Testis (tissue), 2 donors: ENCODE measurements at regions not wholly inside any gene's neighbourhood (a gene's known extent, or its start where the extent isn't known, plus 50 kb on each side); places are given as distances from the start of the nearest gene placed in this dataset.

ENCODE experiments used
- DNase-seq: peaks from one replicate; pipeline ENCODE4 v3.0.0-alpha.2; 2019
- H3K27ac ChIP-seq, 2 donors: fragments of 200-600 bp; sonication (generic); one replicate each; pipeline ENCODE4 v1.5.1; 2019
- H3K27me3 ChIP-seq: fragments of 200-600 bp; sonication (generic); one replicate; pipeline ENCODE4 v1.5.1; 2019
- H3K36me3 ChIP-seq: fragments of 200-600 bp; sonication (generic); one replicate; pipeline ENCODE4 v1.5.1; 2017; ENCODE audit warnings: low read depth; ENCODE audit errors: missing control alignments
- H3K4me1 ChIP-seq: fragments of 200-600 bp; sonication (generic); one replicate; pipeline ENCODE4 v1.5.1; 2019
- H3K4me3 ChIP-seq, 2 donors: fragments of 200-600 bp; sonication (generic); one replicate each; pipeline ENCODE4 v1.5.1; 2017 to 2019
- H3K9me3 ChIP-seq: fragments of 200-600 bp; sonication (generic); one replicate; pipeline ENCODE4 v1.5.1; 2017
- POLR2A ChIP-seq: fragments of 450-650 bp; IDR thresholded peaks from one replicate; pipeline ENCODE4 v1.6.1; 2017; ENCODE audit warnings: antibody characterized with exemption, mild to moderate bottlenecking, moderate library complexity
- WGBS, 2 donors: methylation state at CpG; one replicate each; pipeline ENCODE4 v1.1.5; 2018; 5-methylcytosine and 5-hydroxymethylcytosine counted together
- intact Hi-C: fragments of 100-400 bp; cut with DNase I; formaldehyde crosslinking; loops from one replicate; pipeline ENCODE4 v1.15.1; 2023; ENCODE audit warnings: low total_unique reads
- TF ChIP-seq, protein P1 (sequence below), 3 experiments: fragments of 450-650 bp in 2 of 3; fragments of 200-600 bp in 1 of 3; sonication (generic) in 1 of 3; IDR thresholded peaks; one replicate each; pipeline ENCODE4 v1.5.1; 2016 to 2019; ENCODE audit warnings: antibody characterized with exemption in 3 of 3, mild to moderate bottlenecking in 2 of 3, moderate library complexity in 1 of 3

DNA sequence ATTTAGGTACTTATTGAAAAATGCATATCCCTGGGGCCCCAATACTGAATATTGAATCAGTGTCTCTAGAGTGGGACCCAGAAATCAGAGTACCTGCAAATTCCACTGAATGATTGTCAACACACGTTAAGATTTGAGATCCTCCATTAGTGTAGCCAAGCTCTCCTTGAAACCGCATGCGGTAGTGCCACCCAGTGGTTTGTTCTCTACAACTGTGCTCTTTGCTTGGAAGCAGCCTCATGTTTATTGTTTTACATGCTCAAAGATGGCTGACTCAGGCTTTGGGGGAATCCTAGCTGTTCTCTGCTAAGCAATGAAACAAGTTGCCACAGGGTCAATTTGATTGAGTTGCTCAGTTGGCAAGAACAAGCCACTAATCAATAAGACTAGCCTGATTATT lies 340.2 kb upstream of the CELF2 start:
- intact Hi-C loops = no loop called here
- peak; percentile 83 for DNase-seq
- Histone ChIP-seq H3K9me3 (no peaks in the 10 kb centered on the region), H3K4me1 (no peaks in the 10 kb centered on the region), H3K27me3 (no peaks in the 10 kb centered on the region), H3K36me3 (no peaks in the 10 kb centered on the region), H3K4me3 (no peak overlapping the region), H3K27ac (no peak overlapping the region)
- WGBS, 2 donors = 63 to 66% methylated on average over 3 of the region's 3 CpGs
- no peak for TF ChIP-seq POLR2A
- TF ChIP-seq, protein P1, sequence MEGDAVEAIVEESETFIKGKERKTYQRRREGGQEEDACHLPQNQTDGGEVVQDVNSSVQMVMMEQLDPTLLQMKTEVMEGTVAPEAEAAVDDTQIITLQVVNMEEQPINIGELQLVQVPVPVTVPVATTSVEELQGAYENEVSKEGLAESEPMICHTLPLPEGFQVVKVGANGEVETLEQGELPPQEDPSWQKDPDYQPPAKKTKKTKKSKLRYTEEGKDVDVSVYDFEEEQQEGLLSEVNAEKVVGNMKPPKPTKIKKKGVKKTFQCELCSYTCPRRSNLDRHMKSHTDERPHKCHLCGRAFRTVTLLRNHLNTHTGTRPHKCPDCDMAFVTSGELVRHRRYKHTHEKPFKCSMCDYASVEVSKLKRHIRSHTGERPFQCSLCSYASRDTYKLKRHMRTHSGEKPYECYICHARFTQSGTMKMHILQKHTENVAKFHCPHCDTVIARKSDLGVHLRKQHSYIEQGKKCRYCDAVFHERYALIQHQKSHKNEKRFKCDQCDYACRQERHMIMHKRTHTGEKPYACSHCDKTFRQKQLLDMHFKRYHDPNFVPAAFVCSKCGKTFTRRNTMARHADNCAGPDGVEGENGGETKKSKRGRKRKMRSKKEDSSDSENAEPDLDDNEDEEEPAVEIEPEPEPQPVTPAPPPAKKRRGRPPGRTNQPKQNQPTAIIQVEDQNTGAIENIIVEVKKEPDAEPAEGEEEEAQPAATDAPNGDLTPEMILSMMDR (IDR thresholded peaks at IDR 0.05) = peak; percentile 8 to 62 (median 21)

DNA sequence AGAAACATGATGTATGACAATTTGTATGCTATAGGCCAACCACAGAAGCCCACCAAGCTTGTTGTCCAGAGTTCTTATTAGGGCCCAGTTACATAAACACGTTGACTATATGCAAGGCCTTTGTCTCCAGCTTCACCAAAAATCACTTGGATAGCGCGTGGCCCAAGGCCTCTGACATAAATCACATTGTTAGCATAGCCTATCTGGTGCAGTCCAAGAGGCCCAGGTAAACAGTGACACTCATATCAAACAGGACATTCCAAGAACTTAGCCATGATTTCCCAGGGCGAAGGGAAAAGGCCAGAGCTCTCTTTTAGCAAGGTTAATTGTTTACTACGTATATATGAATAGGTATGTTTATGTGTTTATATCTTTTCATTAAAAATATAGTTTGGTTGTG lies 337.2 kb upstream of the CELF2 start:
- 68 to 82% methylated on average over 5 of the region's 5 CpGs for WGBS, 2 donors
- no peak overlapping the region for H3K4me3 ChIP-seq
- no peaks in the 10 kb centered on the region for H3K9me3 ChIP-seq
- no peaks in the 10 kb centered on the region for H3K27me3 ChIP-seq
- intact Hi-C loops = no loop called here
- no peak overlapping the region for H3K27ac ChIP-seq
- no peak for TF ChIP-seq POLR2A
- TF ChIP-seq, protein P1 (IDR thresholded peaks at IDR 0.05) = no peak
- H3K36me3 ChIP-seq = no peaks in the 10 kb centered on the region
- no peak for DNase-seq
- H3K4me1 ChIP-seq = no peaks in the 10 kb centered on the region

DNA sequence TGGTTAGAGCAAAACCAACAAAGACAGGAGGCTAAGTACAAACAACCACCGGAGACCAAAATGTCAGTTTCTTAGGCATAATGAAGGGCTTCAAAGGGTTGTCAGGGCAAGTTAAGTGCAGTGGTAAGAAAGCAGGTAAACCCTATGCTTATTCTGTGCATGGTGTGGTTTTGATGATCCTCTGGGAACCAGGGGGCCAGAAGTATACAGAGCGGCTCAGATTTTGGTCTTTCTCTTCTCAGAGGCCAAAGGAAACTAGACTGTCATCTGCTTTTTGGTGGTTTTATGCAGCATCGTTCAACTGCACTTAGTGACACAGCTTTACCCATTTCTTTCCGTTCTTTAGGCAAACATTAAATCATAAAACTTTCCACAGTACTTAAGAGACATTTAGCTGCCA lies 332.7 kb upstream of the CELF2 start:
- Histone ChIP-seq H3K27ac (no peak overlapping the region), H3K4me1 (no peaks in the 10 kb centered on the region), H3K27me3 (no peaks in the 10 kb centered on the region), H3K9me3 (no peaks in the 10 kb centered on the region), H3K36me3 (no peaks in the 10 kb centered on the region), H3K4me3 (no peak overlapping the region)
- 84 to 90% methylated on average over 4 of the region's 4 CpGs for WGBS, 2 donors
- intact Hi-C loops = no loop called here
- TF ChIP-seq, protein P1 (IDR thresholded peaks at IDR 0.05) = no peak
- no peak for TF ChIP-seq POLR2A
- no peak for DNase-seq

DNA sequence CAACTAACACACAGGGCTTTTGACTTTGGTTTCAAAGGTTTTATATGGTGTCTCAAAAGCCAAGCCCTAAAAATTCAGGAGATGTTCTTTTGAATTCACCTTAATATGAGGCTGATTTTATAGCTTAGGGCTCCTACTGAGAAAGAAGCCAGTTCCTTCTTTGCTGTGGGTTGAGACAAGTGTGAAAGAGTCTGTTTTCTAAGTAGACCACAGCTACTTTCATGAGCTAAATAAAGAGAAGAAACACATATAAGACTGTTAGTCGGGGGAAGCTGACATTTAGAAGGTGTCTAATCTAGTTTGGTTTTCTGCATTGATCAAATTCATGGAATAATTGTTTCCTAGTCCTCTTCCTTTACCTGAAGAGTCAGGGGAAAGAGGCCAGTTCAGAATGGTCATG lies 332.1 kb upstream of the CELF2 start:
- Histone ChIP-seq H3K27me3 (no peaks in the 10 kb centered on the region), H3K4me3 (no peak overlapping the region), H3K9me3 (no peaks in the 10 kb centered on the region), H3K27ac (no peak overlapping the region), H3K4me1 (no peaks in the 10 kb centered on the region), H3K36me3 (no peaks in the 10 kb centered on the region)
- intact Hi-C loops = no loop called here
- no peak for TF ChIP-seq POLR2A
- TF ChIP-seq, protein P1 (IDR thresholded peaks at IDR 0.05) = no peak
- WGBS, 2 donors = 93 to 94% methylated on average over 1 of the region's 1 CpG
- no peak for DNase-seq

DNA sequence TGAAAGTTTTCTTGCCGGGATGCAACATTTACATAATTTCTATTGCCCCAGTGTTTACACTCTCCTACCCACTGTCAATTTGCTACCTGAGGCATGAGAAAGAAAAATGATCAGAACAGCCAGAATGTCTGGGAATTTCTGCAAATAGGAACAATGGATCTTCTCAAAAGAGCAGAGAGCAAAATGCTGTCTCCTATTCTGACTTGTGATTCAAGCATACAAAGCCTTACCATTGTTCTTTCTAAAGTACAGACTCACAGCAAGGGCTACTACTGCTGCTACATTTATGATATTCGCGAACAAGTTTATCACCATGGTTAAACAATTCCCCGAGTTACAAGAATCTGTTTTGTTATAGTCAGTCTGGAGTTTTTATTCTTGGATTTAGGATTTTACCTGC lies 329.9 kb upstream of the CELF2 start:
- H3K27ac ChIP-seq = no peak overlapping the region
- WGBS, 2 donors = 62 to 73% methylated on average over 4 of the region's 4 CpGs

More for the DNA sequence above, 329.9 kb upstream of the CELF2 start:
- Histone ChIP-seq H3K36me3 (no peaks in the 10 kb centered on the region), H3K9me3 (no peaks in the 10 kb centered on the region), H3K4me3 (no peak overlapping the region), H3K27me3 (no peaks in the 10 kb centered on the region), H3K4me1 (no peaks in the 10 kb centered on the region)
- DNase-seq = no peak
- TF ChIP-seq, protein P1 (IDR thresholded peaks at IDR 0.05) = no peak
- TF ChIP-seq POLR2A = no peak
- intact Hi-C loops = no loop called here
